Hematopoietic multipotent progenitor cell (in vitro differentiated cells): ENCODE measurements at regions not wholly inside any gene's neighbourhood (a gene's known extent, or its start where the extent isn't known, plus 50 kb on each side); places are given as distances from the start of the nearest gene placed in this dataset.
A peak's percentile ranks its signal among the peaks of the same experiment; 100 is the strongest.

Source experiments
- DNase-seq, 3 donors: peaks; one replicate each; pipeline ENCODE4 v3.0.0-alpha.2; 2011 to 2015; ENCODE audit warnings: low read depth in 2 of 3, low spot score in 2 of 3

DNA sequence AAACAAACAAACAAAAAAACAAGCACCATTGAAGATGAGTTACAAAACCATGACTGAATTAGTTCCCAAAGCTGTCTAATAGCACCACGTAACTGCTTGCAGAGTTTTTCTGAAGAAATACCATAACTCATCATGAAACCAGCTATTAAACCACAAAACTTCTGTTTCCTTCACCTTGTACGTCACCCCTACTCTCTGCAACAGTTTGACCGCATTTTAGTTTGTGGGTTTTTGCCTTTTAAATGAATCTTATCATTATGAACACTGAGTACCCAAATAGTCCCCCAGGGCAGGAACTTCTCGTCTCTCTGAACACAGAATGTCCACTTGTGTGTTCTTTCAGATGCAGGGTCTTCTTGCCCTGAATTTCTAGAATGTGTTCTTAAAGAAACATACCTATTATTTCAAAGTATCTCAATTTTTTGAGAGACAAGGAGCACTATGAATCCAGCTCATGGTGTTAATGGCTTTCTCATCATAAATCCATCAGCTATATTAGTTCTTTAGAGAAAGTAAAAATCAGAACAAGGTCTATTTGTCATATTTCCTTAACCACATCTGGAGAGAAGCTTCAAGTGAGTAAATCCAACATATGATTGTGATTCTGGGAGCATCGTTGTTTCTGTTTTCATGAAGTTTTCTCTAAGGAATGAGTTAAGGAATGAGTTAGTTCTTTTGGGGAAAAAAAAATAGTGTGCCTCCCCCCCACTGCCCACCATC is 210.6 kb downstream of the AUH start:
- DNase-seq, result peak in 2 of 3 donors; percentile 94 to 99

- no peak for DNase-seq
These were observed 210.0 kb downstream of the AUH start for GRCh38 chr9:91151718-91152095.

DNA sequence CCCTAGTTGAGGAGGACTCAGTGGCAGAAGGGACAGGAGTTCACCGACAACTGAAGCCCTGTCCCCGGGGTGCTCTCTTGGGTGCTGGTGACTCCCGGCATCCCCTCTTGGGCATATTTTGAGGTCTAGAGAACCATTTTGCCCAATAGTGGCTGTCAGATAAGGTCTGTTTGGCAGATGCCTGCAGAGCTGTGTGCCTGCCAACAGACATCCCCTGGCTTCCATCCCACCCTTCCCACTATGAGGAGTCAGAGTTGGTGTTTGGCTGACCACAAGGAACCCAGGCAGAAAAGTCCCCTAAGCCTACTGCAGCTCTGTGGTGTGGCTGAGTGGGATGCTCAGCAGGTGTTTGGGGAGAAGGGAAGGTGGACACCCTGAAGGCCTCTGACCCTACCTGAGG is 207.0 kb downstream of the AUH start:
- DNase-seq, result no peak

- DNase-seq, result no peak
These were observed 206.5 kb downstream of the AUH start for GRCh38 chr9:91155181-91155580.

DNA sequence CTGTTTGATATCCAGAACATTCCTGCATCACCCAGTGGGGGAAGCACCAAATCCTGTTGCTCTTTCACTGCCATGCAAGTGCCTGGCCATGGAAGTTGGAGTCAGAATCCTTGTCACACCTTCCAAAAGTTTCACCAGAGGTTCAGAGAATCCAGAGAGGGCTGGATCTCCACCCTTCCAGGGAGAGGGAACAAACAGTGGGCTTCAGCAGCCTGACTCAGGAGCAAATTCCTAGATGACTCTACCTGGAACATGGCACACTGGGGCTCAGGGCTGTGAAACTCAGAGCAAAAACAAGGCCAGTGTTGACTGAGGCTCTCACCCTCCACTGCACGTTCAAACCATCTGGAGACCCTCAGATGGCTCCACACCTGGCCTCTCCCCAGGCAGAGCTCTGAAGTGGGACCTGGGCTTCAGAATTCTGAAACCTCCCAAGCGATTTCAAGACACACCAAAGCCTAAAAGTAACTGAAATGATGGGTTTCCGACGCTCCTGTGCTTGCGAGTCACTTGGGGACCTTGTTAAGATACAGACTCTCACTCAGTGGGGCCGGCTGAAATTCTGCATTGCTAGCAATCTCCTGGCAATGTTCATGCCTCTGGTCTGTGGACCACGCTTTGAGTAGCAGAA is 205.9 kb downstream of the AUH start:
- DNase-seq, result no peak

GRCh38 chr9:91156451-91157234 is 205.1 kb downstream of the AUH start:
- no peak for DNase-seq

DNA sequence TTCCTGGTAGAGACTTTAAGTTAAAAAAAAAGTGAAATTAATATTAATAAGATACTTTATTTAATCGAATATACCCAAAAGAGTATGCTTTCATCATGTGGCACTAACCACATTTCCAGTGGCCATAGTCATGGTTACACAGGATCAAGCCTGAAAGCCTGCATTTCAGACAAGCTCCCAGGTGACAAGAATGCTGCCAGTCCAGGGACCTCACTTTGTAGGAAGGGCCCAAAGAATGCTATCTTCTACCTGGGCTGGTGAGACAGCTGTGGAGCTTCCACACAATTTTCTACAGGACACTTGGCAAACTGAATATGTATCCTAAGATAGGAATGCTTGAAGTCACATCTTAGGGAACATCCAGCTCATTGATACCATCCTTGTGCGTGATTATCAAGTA is 203.8 kb downstream of the AUH start:
- no peak for DNase-seq

DNA sequence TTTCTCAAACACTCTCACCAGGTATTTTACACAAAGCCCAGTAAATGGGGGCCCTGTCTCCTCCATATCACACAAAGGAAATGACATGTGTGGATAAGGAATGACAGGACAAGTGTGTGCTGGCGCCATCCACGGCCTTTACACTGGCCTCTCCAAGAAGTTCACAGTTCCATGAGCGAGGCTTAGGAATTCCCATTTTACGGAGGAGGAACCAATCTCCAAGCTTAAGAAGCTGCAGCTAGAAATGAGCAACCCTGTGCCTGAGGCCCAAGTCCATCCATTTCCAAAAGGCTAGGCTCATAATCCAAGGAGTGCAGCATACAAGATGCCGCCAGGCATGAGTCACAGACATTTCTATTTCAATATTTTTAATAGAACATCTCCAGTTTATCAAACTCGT is 203.4 kb downstream of the AUH start:
- no peak for DNase-seq

DNA sequence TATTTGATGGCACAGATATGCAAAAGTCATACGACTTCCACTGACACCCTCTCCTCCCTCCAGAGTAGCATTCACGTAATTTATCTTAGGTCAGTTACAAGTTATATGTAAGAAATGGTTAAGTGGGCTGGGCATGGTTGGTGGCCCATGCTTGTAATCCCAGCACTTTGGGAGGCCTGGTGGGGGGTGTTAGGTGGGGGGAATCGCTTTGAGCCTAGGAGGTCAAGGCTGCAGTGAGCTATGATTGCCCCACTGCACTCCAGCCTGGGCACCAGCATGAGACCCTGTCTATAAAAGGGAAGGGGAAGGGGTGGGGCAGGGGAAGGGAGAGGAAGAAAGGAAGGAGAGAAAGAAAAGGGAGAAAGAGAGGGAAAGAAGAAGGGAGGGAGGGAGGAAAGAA is 202.8 kb downstream of the AUH start:
- no peak for DNase-seq

- no peak for DNase-seq
These were observed 202.0 kb downstream of the AUH start for GRCh38 chr9:91159664-91160121.

DNA sequence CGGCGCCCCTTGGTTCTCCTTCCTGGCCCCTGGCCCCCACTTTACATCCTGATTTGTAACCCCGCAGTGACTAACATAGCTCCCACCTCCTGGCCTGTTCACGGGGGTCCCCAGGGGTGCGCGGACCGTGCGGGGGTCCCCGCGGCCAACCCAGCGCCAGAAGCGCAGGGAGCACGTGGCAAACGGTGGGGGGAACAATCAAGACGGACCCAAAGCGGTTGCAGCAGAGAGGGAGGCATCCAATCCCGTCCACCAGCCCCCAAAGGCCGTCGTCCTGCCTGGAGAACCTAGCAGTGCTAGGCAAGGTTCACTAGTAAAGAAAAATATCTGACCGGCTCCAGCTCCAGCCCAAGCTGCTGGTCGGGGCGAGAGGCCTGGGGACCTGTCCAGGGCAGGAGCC is 201.5 kb downstream of the AUH start:
- DNase-seq, result no peak

- no peak for DNase-seq
These were observed 200.9 kb downstream of the AUH start for GRCh38 chr9:91160599-91161464.

- DNase-seq, result no peak
These were observed 200.0 kb downstream of the AUH start for GRCh38 chr9:91161465-91162300.

DNA sequence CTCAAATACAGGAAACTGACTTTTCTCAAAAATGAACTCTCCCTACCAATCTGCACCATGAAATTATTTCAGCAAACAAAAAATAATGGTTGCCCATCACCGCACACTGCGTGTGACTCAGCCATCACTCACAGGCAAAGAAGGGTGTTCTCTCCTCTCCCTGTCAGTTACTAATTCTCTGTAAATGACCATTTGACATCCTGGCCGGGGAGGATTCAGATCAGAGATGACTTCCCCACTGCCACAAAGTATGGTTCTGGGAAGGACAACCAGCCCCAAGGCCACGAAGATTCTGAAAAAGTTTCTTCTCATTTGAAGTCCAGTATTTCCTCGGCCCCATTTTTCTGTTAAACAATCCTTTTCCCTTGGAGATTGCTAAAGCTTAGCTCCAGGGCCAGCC is 199.4 kb downstream of the AUH start:
- DNase-seq, result peak in 1 of 3 donors; percentile 51

DNA sequence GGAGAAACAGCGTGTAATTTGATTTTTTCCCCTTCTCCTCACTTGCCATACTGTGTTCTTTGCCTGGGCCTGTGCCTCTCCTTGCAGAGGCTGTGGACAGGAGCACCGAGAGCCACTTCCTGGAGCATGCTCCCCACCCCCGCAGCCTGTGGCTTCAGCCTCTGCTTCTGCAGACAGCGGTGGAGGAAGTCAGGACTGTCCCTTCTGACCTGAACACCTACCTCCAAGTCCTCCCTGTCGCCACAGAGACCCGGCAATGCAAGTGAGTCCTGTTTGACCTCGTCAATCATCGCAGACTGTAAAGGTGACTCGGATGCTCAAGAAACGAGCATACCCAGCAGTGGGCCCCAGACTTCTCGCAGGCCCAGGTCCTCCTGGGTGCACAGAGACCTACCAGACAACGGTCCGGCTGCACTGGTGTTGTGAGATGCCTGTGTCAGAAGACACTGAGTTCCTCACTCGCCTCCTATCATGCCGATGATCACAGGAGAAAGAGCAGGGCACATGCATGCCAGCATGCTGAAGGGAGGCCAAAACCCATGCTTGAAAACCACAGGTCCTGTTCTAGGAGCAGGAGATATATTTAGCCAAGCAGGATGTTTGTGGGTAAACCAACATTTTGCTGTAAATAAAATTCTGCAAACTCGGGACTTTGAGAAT is 198.8 kb downstream of the AUH start:
- DNase-seq, result peak in 1 of 3 donors; percentile 50

DNA sequence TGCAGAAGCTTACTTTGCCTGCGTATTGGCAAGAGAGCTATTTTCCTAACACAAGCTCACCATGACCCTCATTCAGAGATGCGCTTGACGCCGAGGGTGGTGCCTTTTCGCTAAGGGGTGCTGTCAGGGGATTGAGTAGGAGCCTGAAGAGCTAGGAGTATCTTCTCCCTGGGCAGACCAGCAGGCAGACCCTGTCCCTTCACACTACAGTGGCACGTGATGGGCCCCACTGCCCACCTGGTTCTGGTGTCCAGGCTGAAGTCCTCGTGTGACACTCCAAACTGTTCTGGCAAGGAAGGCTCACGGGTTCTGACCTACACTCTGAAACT is 198.3 kb downstream of the AUH start:
- no peak for DNase-seq

DNA sequence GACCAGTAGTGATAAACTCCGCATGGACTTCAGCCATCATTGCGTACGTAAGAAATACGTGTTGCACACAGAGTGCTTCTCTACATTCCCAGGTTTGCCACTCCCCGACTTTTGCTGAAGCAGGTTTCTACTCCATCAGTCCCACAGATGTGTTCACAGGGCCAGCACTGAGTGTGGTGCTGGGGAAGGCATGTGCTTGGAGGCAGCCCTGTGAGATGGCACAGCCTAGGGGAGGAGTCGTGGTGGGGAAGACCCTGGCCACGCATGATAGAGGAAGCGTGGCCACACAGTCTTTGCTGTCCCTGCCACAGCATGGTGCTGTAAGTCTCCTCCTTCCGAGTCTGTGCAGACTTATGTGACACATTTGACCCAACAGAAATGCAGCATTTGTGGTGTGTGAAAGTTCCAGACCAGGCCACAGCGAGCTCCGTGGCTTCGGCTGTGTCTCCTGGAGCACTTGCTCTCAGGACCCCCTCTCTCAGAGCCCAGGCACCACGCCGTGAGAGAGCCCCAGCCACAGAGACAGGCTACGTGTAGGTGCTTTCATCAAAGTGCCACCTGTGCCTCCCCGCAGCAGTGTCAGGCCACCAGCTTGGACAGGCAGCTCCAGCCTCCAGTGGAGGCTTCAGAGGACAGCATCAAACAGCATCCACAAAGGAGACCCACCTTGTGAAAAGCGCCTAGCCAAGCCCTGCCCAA is 197.8 kb downstream of the AUH start:
- DNase-seq, result peak in 1 of 3 donors; percentile 49
